Lung (tissue), 11 donors: ENCODE measurements at regions not wholly inside any gene's neighbourhood (a gene's known extent, or its start where the extent isn't known, plus 50 kb on each side); places are given as distances from the start of the nearest gene placed in this dataset.

Experiments used
- ATAC-seq: fragments of 200-7000 bp; cut with Tn5 transposase; one replicate; pipeline ENCODE4 v1.9.1; 2020; ENCODE audit warnings: moderate number of reproducible peaks; ENCODE audit not compliant: insufficient read depth, low FRiP score
- DNase-seq, 3 donors: peaks; one replicate each; pipeline ENCODE4 v3.0.0-alpha.2; 2013 to 2017
- H3K27ac ChIP-seq, 2 donors: one replicate each; pipeline ENCODE4 v1.5.1; 2013; ENCODE audit warnings: mild to moderate bottlenecking in 2 of 2, moderate library complexity in 2 of 2, control low read depth in 1 of 2, inconsistent platforms in 1 of 2, low read depth in 1 of 2, low read length in 1 of 2
- H3K27me3 ChIP-seq, 3 donors: one replicate each; pipeline ENCODE4 v1.5.1; 2013; ENCODE audit warnings: low read length in 2 of 3; ENCODE audit not compliant: control insufficient read depth in 3 of 3, insufficient read depth in 3 of 3
- H3K36me3 ChIP-seq, 4 donors: one replicate each; pipeline ENCODE4 v1.5.1; 2013; ENCODE audit warnings: low read length in 4 of 4, mild to moderate bottlenecking in 1 of 4, moderate library complexity in 1 of 4; ENCODE audit not compliant: control insufficient read depth in 4 of 4, insufficient read depth in 4 of 4
- H3K4me1 ChIP-seq, 5 donors: one replicate each; pipeline ENCODE4 v1.5.1; 2013; ENCODE audit warnings: low read length in 5 of 5, mild to moderate bottlenecking in 2 of 5, moderate library complexity in 1 of 5; ENCODE audit not compliant: control insufficient read depth in 5 of 5, insufficient read depth in 5 of 5
- H3K4me3 ChIP-seq: one replicate; pipeline ENCODE4 v1.5.1; 2013; ENCODE audit warnings: mild to moderate bottlenecking, control low read depth, moderate library complexity
- H3K9ac ChIP-seq, 2 donors: one replicate each; pipeline ENCODE4 v1.5.1; 2013; ENCODE audit warnings: low read length in 2 of 2, control low read depth in 1 of 2; ENCODE audit not compliant: insufficient read depth in 1 of 2
- H3K9me3 ChIP-seq, 4 donors: one replicate each; pipeline ENCODE4 v1.5.1; 2013; ENCODE audit warnings: low read length in 3 of 4, mild to moderate bottlenecking in 1 of 4, moderate library complexity in 1 of 4; ENCODE audit not compliant: control insufficient read depth in 4 of 4, insufficient read depth in 3 of 4
- WGBS, 2 donors: extraction: QIAGEN DNeasy Blood & Tissue Kit; methylation state at CpG; one replicate each; pipeline ENCODE4 v1.1.7; 2013; 5-methylcytosine and 5-hydroxymethylcytosine counted together
- TF ChIP-seq, protein P1 (sequence below): IDR thresholded peaks from 2 replicates; pipeline ENCODE4 v1.5.1; 2012; ENCODE audit warnings: mild to moderate bottlenecking; ENCODE audit errors: control extremely low read depth, extremely low read depth
- donor health status: control.
- donor health status: control.
- donor health status: Bipolar disorder and iron deficiency.
- donor health status: healthy.
- donor health status: DM: yes; HTN: yes; CAD: no.

DNA sequence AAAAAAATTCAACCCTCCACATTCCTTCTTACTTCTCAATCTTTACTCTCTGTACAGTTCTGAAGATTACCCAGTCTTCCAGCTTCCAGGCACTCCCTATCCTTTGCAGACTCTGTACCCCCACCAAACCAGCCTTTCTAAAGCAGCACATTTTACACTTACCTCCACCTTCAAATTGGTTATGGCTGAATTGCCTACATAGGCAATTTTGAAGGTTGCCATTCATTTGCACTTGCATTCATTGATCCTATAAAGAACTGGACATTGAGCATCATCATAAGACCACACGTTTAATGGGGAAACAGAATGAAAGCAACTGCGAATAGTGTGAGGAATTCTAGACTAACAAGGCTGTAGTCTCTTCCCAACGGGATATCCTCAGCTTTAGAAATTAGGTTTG is 233.4 kb downstream of the TRIB2 start:
- Histone ChIP-seq H3K9me3 (no peaks in the 10 kb centered on the region), H3K27me3 (no peaks in the 10 kb centered on the region), H3K9ac (no peak overlapping the region), H3K4me1 (peaks cover 0 to 6% (median 0%) of the 10 kb centered on the region in 5 donors), H3K4me3 (no peak overlapping the region), H3K27ac (no peak overlapping the region), H3K36me3 (no peaks in the 10 kb centered on the region)
- DNase-seq, result no peak
- TF ChIP-seq, protein P1, sequence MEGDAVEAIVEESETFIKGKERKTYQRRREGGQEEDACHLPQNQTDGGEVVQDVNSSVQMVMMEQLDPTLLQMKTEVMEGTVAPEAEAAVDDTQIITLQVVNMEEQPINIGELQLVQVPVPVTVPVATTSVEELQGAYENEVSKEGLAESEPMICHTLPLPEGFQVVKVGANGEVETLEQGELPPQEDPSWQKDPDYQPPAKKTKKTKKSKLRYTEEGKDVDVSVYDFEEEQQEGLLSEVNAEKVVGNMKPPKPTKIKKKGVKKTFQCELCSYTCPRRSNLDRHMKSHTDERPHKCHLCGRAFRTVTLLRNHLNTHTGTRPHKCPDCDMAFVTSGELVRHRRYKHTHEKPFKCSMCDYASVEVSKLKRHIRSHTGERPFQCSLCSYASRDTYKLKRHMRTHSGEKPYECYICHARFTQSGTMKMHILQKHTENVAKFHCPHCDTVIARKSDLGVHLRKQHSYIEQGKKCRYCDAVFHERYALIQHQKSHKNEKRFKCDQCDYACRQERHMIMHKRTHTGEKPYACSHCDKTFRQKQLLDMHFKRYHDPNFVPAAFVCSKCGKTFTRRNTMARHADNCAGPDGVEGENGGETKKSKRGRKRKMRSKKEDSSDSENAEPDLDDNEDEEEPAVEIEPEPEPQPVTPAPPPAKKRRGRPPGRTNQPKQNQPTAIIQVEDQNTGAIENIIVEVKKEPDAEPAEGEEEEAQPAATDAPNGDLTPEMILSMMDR, result no peak
- no peak for ATAC-seq
- WGBS, 2 donors, result 94 to 98% methylated on average over 3 of the region's 3 CpGs

DNA sequence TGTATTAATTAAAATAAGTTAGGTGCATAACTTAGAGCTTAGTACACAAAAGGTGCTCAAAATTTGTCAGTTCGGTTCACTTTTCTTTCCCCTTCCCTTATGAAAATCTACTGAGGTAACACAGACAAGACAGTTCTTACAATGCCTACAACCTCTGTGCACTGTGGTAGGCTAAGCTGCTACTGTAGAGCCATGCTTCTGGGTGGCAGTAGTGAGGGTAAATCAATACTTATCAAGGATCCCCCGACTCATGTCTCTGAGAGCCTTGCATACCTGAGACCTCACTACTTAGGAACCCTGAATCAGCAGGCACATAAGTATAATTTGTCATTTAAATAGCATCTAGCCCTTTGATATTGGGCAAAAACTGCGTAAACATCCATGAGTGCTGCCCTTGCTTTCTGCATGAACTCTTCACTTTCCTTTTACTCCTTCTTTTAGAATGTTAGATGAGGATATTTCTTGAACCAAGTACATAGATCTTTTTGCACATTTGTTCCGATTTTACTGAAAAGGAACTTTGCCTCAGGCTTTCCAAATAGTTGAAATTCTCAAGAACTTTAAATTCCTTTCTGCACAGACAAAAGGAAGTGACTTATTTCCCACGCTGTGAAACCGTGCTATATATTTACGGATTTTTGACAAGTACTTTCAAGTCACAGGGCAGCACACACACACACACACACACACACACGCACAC is 234.4 kb downstream of the TRIB2 start:
- H3K27ac ChIP-seq, result no peak overlapping the region
- TF ChIP-seq, protein P1, result no peak
- no peaks in the 10 kb centered on the region for H3K9me3 ChIP-seq
- 40 to 41% methylated on average over 8 of the region's 8 CpGs for WGBS, 2 donors
- ATAC-seq (no peak), DNase-seq (peak in 1 of 3 donors; percentile 21)
- H3K27me3 ChIP-seq, result no peaks in the 10 kb centered on the region
- H3K9ac ChIP-seq, result no peak overlapping the region
- no peaks in the 10 kb centered on the region for H3K36me3 ChIP-seq
- peaks cover 0 to 6% (median 0%) of the 10 kb centered on the region in 5 donors for H3K4me1 ChIP-seq
- no peak overlapping the region for H3K4me3 ChIP-seq

DNA sequence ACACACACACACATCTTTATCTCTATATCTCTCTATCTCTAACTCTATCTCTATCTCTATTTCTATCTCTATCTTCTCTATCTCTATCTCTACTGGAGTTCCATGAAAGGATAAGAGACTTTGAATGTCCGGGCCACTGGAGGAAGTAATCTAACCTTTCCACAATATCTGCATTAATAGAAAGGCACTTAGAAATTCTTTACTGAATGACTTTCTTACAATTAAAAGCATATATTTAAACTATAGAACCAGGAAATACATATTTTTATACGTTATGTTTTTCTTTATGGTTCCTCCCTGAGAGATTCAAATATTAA is 234.9 kb downstream of the TRIB2 start:
- ATAC-seq, result no peak
- Histone ChIP-seq H3K4me3 (no peak overlapping the region), H3K9ac (no peak overlapping the region), H3K27me3 (no peaks in the 10 kb centered on the region), H3K9me3 (no peaks in the 10 kb centered on the region), H3K36me3 (no peaks in the 10 kb centered on the region), H3K27ac (no peak overlapping the region), H3K4me1 (peaks cover 0 to 6% (median 0%) of the 10 kb centered on the region in 5 donors)
- 40% methylated on average over 2 of the region's 2 CpGs for WGBS, 2 donors
- DNase-seq, result no peak
- TF ChIP-seq, protein P1, result no peak

DNA sequence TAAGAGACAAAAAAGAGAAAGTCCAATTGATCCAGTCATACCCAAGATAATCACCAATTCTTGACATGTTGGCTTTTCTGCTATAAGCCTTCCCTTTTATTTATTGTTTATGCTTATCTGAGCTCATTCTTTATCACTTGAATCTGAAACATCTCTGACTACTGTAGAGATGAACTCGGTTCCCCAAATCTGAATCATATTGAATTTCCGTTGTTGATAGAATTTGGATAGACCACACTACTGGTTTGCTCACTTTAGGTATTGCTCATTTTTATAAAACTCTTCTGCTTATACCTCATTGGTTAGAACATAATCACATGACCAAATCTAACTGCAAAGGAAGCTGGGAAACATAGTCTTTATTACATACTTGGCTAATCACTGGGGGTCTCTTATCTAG is 236.9 kb downstream of the TRIB2 start:
- ATAC-seq (no peak), DNase-seq (no peak)
- no peaks in the 10 kb centered on the region for H3K9me3 ChIP-seq
- no peak overlapping the region for H3K27ac ChIP-seq
- 94 to 96% methylated on average over 2 of the region's 2 CpGs for WGBS, 2 donors
- no peak overlapping the region for H3K9ac ChIP-seq
- H3K36me3 ChIP-seq, result no peaks in the 10 kb centered on the region
- TF ChIP-seq, protein P1, result no peak
- H3K4me1 ChIP-seq, result peaks cover 0 to under 1% (median 0%) of the 10 kb centered on the region in 5 donors
- no peak overlapping the region for H3K4me3 ChIP-seq
- H3K27me3 ChIP-seq, result no peaks in the 10 kb centered on the region
